ENCODE measurements at regions not wholly inside any gene's neighbourhood (a gene's known extent, or its start where the extent isn't known, plus 50 kb on each side); places are given as distances from the start of the nearest gene placed in this dataset.

GRCh38 chr20:20875716-20876115 lies 163.3 kb upstream of the RALGAPA2 start:
- TF ChIP-seq PHF8 (IDR thresholded peaks at IDR 0.05; ENCODE audit: borderline replicate concordance, low read depth) = no peak
- TF ChIP-seq CTCF (IDR thresholded peaks at IDR 0.05) = no peak
- no peak for TF ChIP-seq POLR2A (IDR thresholded peaks at IDR 0.05; ENCODE audit: low read length)
